ENCODE measurements at regions not wholly inside any gene's neighbourhood (a gene's known extent, or its start where the extent isn't known, plus 50 kb on each side); places are given as distances from the start of the nearest gene placed in this dataset.

- Histone ChIP-seq H4K91ac (ENCODE audit: low read depth, low read length) (no peak overlapping the region), H3K9me3 (ENCODE audit: insufficient read depth, low read depth, low read length) (peaks cover 2% of the 10 kb centered on the region), H3K27ac (ENCODE audit: low read depth, low read length) (no peak overlapping the region)
These were observed 115.4 kb upstream of the TMTC4 start for GRCh38 chr13:100789968-100790367.

DNA sequence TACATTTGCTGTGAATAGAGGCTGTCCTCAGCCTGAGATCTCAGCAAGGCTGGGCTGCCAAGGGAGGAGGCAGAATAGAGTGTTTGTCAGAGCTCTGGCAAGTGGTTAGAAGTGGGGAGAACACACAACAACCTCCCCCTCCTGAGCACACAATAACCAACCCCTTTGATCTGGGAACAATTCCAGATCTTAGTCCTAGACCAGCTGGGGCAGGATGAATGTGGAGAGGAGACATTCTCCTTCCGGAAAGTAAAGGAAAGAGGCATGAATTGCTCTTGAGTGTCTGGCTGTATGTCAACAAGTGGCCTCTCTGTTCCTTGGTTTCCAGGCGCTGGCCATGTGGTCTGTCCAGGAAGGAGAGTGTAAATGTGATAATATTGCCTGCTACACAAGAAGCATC, 114.9 kb upstream of the TMTC4 start:
- no peak overlapping the region for H2BK120ac ChIP-seq (ENCODE audit: insufficient read depth, low read length, poor library complexity)
- no peak overlapping the region for H2AFZ ChIP-seq (ENCODE audit: insufficient read depth, low read length, poor library complexity)
- H3K14ac ChIP-seq (ENCODE audit: low read length): no peak overlapping the region
- no peak overlapping the region for H3K4me3 ChIP-seq (ENCODE audit: low read depth, low read length)
- H2BK5ac ChIP-seq (ENCODE audit: low read depth, low read length, poor library complexity): no peak overlapping the region
- no peak overlapping the region for H4K91ac ChIP-seq (ENCODE audit: low read depth, low read length)
- H3K23ac ChIP-seq (ENCODE audit: low read length): no peak overlapping the region
- no peak overlapping the region for H3K18ac ChIP-seq (ENCODE audit: low read length)
- H3K9ac ChIP-seq (ENCODE audit: low read length): no peak overlapping the region
- H2AK5ac ChIP-seq (ENCODE audit: low read length): no peak overlapping the region
- H3K9me3 ChIP-seq (ENCODE audit: insufficient read depth, low read depth, low read length): peaks cover 2% of the 10 kb centered on the region
- no peak overlapping the region for H4K12ac ChIP-seq (ENCODE audit: low read depth, low read length)
- H3K27ac ChIP-seq (ENCODE audit: low read depth, low read length): no peak overlapping the region
- no peak overlapping the region for H2BK12ac ChIP-seq (ENCODE audit: low read length)
- H3K4ac ChIP-seq (ENCODE audit: low read depth, low read length): no peak overlapping the region
- no peak overlapping the region for H4K8ac ChIP-seq (ENCODE audit: low read depth, low read length)
- no peak for DNase-seq
- H3K4me1 ChIP-seq (ENCODE audit: control insufficient read depth in 1 of 2, insufficient read depth in 2 of 2, low read length in 2 of 2): peaks cover 2% of the 10 kb centered on the region in 2 experiments
- no CpG with 5 or more reads among the region's 2 CpGs for WGBS (ENCODE audit: extremely low coverage, insufficient coverage, insufficient read length)
- H3K36me3 ChIP-seq (ENCODE audit: control insufficient read depth in 1 of 2, insufficient read depth in 2 of 2, low read length in 2 of 2): no peaks in the 10 kb centered on the region
- H3K4me2 ChIP-seq (ENCODE audit: low read length): no peak overlapping the region
- H3K79me2 ChIP-seq (ENCODE audit: control insufficient read depth, insufficient read depth, low read length, poor library complexity): no peaks in the 10 kb centered on the region
- H3K27me3 ChIP-seq (ENCODE audit: insufficient read depth, low read length): no peaks in the 10 kb centered on the region
- H3K79me1 ChIP-seq (ENCODE audit: low read length): no peaks in the 10 kb centered on the region

More at GRCh38 chr13:100789968-100790367, 115.4 kb upstream of the TMTC4 start:
- Histone ChIP-seq H3K14ac (ENCODE audit: low read length) (no peak overlapping the region), H3K79me1 (ENCODE audit: low read length) (no peaks in the 10 kb centered on the region), H4K12ac (ENCODE audit: low read depth, low read length) (no peak overlapping the region), H3K4me1 (ENCODE audit: control insufficient read depth in 1 of 2, insufficient read depth in 2 of 2, low read length in 2 of 2) (peaks cover 2% of the 10 kb centered on the region in 2 experiments), H3K4me2 (ENCODE audit: low read length) (no peak overlapping the region), H3K18ac (ENCODE audit: low read length) (no peak overlapping the region), H3K27me3 (ENCODE audit: insufficient read depth, low read length) (no peaks in the 10 kb centered on the region), H2BK12ac (ENCODE audit: low read length) (no peak overlapping the region), H4K8ac (ENCODE audit: low read depth, low read length) (no peak overlapping the region), H3K4ac (ENCODE audit: low read depth, low read length) (no peak overlapping the region), H2AK5ac (ENCODE audit: low read length) (no peak overlapping the region), H3K9ac (ENCODE audit: low read length) (no peak overlapping the region), H2AFZ (ENCODE audit: insufficient read depth, low read length, poor library complexity) (no peak overlapping the region), H3K4me3 (ENCODE audit: low read depth, low read length) (no peak overlapping the region), H3K23ac (ENCODE audit: low read length) (no peak overlapping the region), H2BK5ac (ENCODE audit: low read depth, low read length, poor library complexity) (no peak overlapping the region), H3K36me3 (ENCODE audit: control insufficient read depth in 1 of 2, insufficient read depth in 2 of 2, low read length in 2 of 2) (no peaks in the 10 kb centered on the region), H3K79me2 (ENCODE audit: control insufficient read depth, insufficient read depth, low read length, poor library complexity) (no peaks in the 10 kb centered on the region), H2BK120ac (ENCODE audit: insufficient read depth, low read length, poor library complexity) (no peak overlapping the region)
- no CpG with 5 or more reads among the region's 3 CpGs for WGBS (ENCODE audit: extremely low coverage, insufficient coverage, insufficient read length)
- DNase-seq: no peak

DNA sequence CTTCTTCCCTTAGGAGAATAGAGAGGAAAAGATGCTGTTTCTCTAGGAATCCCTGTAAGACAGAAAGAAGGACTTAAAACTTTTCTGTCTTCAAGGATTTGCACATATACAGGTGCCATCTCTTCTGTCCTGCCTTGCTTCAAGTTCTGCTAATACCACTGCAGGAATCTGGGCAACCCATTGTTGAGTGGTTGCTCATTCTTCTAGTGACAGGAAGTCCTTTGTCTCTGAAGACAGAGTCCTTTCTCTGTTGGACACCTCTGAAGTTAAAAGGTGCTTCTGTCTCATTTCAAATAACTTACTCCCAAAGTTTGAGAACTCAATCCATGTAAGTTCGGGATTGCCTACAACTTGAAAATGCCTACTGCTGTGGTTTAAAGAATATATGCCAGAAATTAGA, 114.4 kb upstream of the TMTC4 start:
- Histone ChIP-seq H2BK120ac (ENCODE audit: insufficient read depth, low read length, poor library complexity) (no peak overlapping the region), H3K36me3 (ENCODE audit: control insufficient read depth in 1 of 2, insufficient read depth in 2 of 2, low read length in 2 of 2) (no peaks in the 10 kb centered on the region), H4K12ac (ENCODE audit: low read depth, low read length) (no peak overlapping the region), H3K14ac (ENCODE audit: low read length) (no peak overlapping the region), H3K4me2 (ENCODE audit: low read length) (no peak overlapping the region), H3K79me2 (ENCODE audit: control insufficient read depth, insufficient read depth, low read length, poor library complexity) (no peaks in the 10 kb centered on the region), H3K18ac (ENCODE audit: low read length) (no peak overlapping the region), H3K27me3 (ENCODE audit: insufficient read depth, low read length) (no peaks in the 10 kb centered on the region), H3K23ac (ENCODE audit: low read length) (no peak overlapping the region), H2BK12ac (ENCODE audit: low read length) (no peak overlapping the region), H4K8ac (ENCODE audit: low read depth, low read length) (no peak overlapping the region), H3K4me1 (ENCODE audit: control insufficient read depth in 1 of 2, insufficient read depth in 2 of 2, low read length in 2 of 2) (peaks cover 2% of the 10 kb centered on the region in 2 experiments), H4K91ac (ENCODE audit: low read depth, low read length) (no peak overlapping the region), H3K9me3 (ENCODE audit: insufficient read depth, low read depth, low read length) (peaks cover 2% of the 10 kb centered on the region), H3K79me1 (ENCODE audit: low read length) (no peaks in the 10 kb centered on the region), H3K9ac (ENCODE audit: low read length) (no peak overlapping the region), H3K4me3 (ENCODE audit: low read depth, low read length) (no peak overlapping the region), H3K27ac (ENCODE audit: low read depth, low read length) (no peak overlapping the region), H2AK5ac (ENCODE audit: low read length) (no peak overlapping the region), H2BK5ac (ENCODE audit: low read depth, low read length, poor library complexity) (no peak overlapping the region), H2AFZ (ENCODE audit: insufficient read depth, low read length, poor library complexity) (no peak overlapping the region), H3K4ac (ENCODE audit: low read depth, low read length) (no peak overlapping the region)
- no CpG with 5 or more reads among the region's 1 CpG for WGBS (ENCODE audit: extremely low coverage, insufficient coverage, insufficient read length)
- no peak for DNase-seq

- no CpG with 5 or more reads among the region's 1 CpG for WGBS (ENCODE audit: extremely low coverage, insufficient coverage, insufficient read length)
- Histone ChIP-seq H3K18ac (ENCODE audit: low read length) (no peak overlapping the region), H3K4me3 (ENCODE audit: low read depth, low read length) (no peak overlapping the region), H3K9me3 (ENCODE audit: insufficient read depth, low read depth, low read length) (peaks cover 2% of the 10 kb centered on the region), H3K36me3 (ENCODE audit: control insufficient read depth in 1 of 2, insufficient read depth in 2 of 2, low read length in 2 of 2) (no peaks in the 10 kb centered on the region), H3K79me1 (ENCODE audit: low read length) (no peaks in the 10 kb centered on the region), H4K12ac (ENCODE audit: low read depth, low read length) (no peak overlapping the region), H3K14ac (ENCODE audit: low read length) (no peak overlapping the region), H3K27ac (ENCODE audit: low read depth, low read length) (no peak overlapping the region), H4K8ac (ENCODE audit: low read depth, low read length) (no peak overlapping the region), H3K4me2 (ENCODE audit: low read length) (no peak overlapping the region), H3K9ac (ENCODE audit: low read length) (no peak overlapping the region), H2BK12ac (ENCODE audit: low read length) (no peak overlapping the region), H2BK5ac (ENCODE audit: low read depth, low read length, poor library complexity) (no peak overlapping the region), H3K79me2 (ENCODE audit: control insufficient read depth, insufficient read depth, low read length, poor library complexity) (no peaks in the 10 kb centered on the region), H2AFZ (ENCODE audit: insufficient read depth, low read length, poor library complexity) (no peak overlapping the region), H3K4me1 (ENCODE audit: control insufficient read depth in 1 of 2, insufficient read depth in 2 of 2, low read length in 2 of 2) (peaks cover 2% of the 10 kb centered on the region in 2 experiments), H2BK120ac (ENCODE audit: insufficient read depth, low read length, poor library complexity) (no peak overlapping the region), H4K91ac (ENCODE audit: low read depth, low read length) (no peak overlapping the region), H2AK5ac (ENCODE audit: low read length) (no peak overlapping the region), H3K23ac (ENCODE audit: low read length) (no peak overlapping the region), H3K27me3 (ENCODE audit: insufficient read depth, low read length) (no peaks in the 10 kb centered on the region), H3K4ac (ENCODE audit: low read depth, low read length) (no peak overlapping the region)
- DNase-seq: no peak
These were observed 113.9 kb upstream of the TMTC4 start for GRCh38 chr13:100788540-100788939.

All from trophoblast cell (in vitro differentiated cells and primary cell).